DMS53 (cell line): ENCODE measurements at regions not wholly inside any gene's neighbourhood (a gene's known extent, or its start where the extent isn't known, plus 50 kb on each side); places are given as distances from the start of the nearest gene placed in this dataset.
"Not testable (repeated sequence)": the region's sequence is repeated elsewhere in the genome, so short reads cannot be mapped to it uniquely, and the experiment has no call there.

Source experiments
- DNase-seq: peaks from one replicate; lab custom pipeline; 2025; lab: John Stamatoyannopoulos, UW

GRCh38 chr1:83472066-83472465 is 526.9 kb downstream of the TTLL7 start:
- DNase-seq = not testable (repeated sequence)

- not testable (repeated sequence) for DNase-seq
Observed at GRCh38 chr1:83471272-83471671, 527.7 kb downstream of the TTLL7 start.

- DNase-seq = peak; percentile 40
Observed at GRCh38 chr1:83468336-83468735, 530.6 kb downstream of the TTLL7 start.

- DNase-seq = peak; percentile 35
Observed at GRCh38 chr1:83457735-83458248, 541.1 kb downstream of the TTLL7 start.

GRCh38 chr1:83457281-83457680 is 541.7 kb downstream of the TTLL7 start:
- not testable (repeated sequence) for DNase-seq

- DNase-seq = not testable (repeated sequence)
Observed at GRCh38 chr1:83455753-83456152, 543.2 kb downstream of the TTLL7 start.

- DNase-seq = not testable (repeated sequence)
Observed at GRCh38 chr1:83445873-83446272, 553.1 kb downstream of the TTLL7 start.

GRCh38 chr1:83442412-83442811 is 556.5 kb downstream of the TTLL7 start:
- DNase-seq = not testable (repeated sequence)

GRCh38 chr1:83440586-83440985 is 558.3 kb downstream of the TTLL7 start:
- not testable (repeated sequence) for DNase-seq

GRCh38 chr1:83440021-83440420 is 558.9 kb downstream of the TTLL7 start:
- not testable (repeated sequence) for DNase-seq

GRCh38 chr1:83438316-83438715 is 560.6 kb downstream of the TTLL7 start:
- DNase-seq = not testable (repeated sequence)

- not testable (repeated sequence) for DNase-seq
Observed at GRCh38 chr1:83435336-83435735, 563.6 kb downstream of the TTLL7 start.

- DNase-seq = not testable (repeated sequence)
Observed at GRCh38 chr1:83427566-83427965, 571.4 kb downstream of the TTLL7 start.

- not testable (repeated sequence) for DNase-seq
Observed at GRCh38 chr1:83423382-83423781, 575.5 kb downstream of the TTLL7 start.

- no peak for DNase-seq
Observed at GRCh38 chr1:83418558-83418957, 580.4 kb downstream of the TTLL7 start.

- DNase-seq = not testable (repeated sequence)
Observed at GRCh38 chr1:83413839-83414107, 585.2 kb downstream of the TTLL7 start.

- DNase-seq = not testable (repeated sequence)
Observed at GRCh38 chr1:83410746-83411413, 588.1 kb downstream of the TTLL7 start.

GRCh38 chr1:83406693-83407371 is 592.1 kb downstream of the TTLL7 start:
- not testable (repeated sequence) for DNase-seq

- not testable (repeated sequence) for DNase-seq
Observed at GRCh38 chr1:83405789-83406188, 593.1 kb downstream of the TTLL7 start.

- not testable (repeated sequence) for DNase-seq
Observed at GRCh38 chr1:83403500-83403899, 595.4 kb downstream of the TTLL7 start.

- peak; percentile 10 for DNase-seq
Observed at GRCh38 chr1:83401146-83401545, 597.8 kb downstream of the TTLL7 start.

- not testable (repeated sequence) for DNase-seq
Observed at GRCh38 chr1:83400173-83400572, 598.8 kb downstream of the TTLL7 start.

GRCh38 chr1:83398125-83398524 is 600.8 kb downstream of the TTLL7 start:
- not testable (repeated sequence) for DNase-seq
